Stimulated activated CD4-positive, alpha-beta T cell treated with anti-CD3 and anti-CD28 coated beads, Interleukin-15, amount 100 ng/mL, for 24 hours (primary cell): ENCODE measurements at regions not wholly inside any gene's neighbourhood (a gene's known extent, or its start where the extent isn't known, plus 50 kb on each side); places are given as distances from the start of the nearest gene placed in this dataset.
A peak's percentile ranks its signal among the peaks of the same experiment; 100 is the strongest.

ENCODE experiments used
- DNase-seq: peaks from one replicate; pipeline ENCODE4 v3.0.0-alpha.2; 2020

DNA sequence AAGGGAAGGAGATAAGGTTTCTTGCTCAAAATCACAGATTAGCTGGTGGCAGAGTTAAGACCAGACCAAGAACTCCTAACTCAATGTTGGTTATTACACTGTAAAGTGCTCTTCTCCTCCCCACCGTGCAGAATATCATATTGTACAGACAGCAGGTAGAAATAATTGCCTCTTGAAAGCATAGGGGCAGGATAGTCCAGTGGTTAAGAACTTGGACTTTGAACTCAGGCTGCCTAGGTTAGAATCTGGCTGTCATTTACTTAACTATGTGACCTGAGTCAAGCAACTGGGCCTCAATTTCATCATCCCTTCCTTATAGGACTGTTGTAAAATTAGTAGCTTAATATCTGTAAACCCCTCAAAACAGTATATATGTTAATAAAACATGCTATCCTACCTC, 114.9 kb upstream of the HIVEP3 start:
- DNase-seq, result no peak

DNA sequence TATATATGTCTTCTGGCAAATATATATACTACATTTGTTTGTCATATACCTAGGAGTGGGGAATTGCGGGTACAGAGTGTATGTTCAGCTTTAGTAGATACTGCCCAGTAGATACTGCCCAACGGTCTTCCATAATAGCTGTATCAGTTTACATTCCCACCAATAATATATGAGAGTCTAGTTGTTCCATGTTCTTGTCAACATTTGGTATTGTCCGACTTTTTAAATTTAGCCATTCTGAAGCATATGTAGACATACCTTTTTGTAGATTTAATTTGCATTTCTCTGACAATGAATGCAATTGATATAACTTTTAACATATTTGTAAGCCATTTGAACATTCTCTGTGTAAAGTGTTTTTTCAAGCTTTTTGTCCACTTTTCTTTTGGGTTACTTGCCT, 99.0 kb upstream of the HIVEP3 start:
- DNase-seq, result no peak

GRCh38 chr1:42017259-42017658, 98.5 kb upstream of the HIVEP3 start:
- no peak for DNase-seq

GRCh38 chr1:42014823-42015222, 96.1 kb upstream of the HIVEP3 start:
- DNase-seq, result no peak

DNA sequence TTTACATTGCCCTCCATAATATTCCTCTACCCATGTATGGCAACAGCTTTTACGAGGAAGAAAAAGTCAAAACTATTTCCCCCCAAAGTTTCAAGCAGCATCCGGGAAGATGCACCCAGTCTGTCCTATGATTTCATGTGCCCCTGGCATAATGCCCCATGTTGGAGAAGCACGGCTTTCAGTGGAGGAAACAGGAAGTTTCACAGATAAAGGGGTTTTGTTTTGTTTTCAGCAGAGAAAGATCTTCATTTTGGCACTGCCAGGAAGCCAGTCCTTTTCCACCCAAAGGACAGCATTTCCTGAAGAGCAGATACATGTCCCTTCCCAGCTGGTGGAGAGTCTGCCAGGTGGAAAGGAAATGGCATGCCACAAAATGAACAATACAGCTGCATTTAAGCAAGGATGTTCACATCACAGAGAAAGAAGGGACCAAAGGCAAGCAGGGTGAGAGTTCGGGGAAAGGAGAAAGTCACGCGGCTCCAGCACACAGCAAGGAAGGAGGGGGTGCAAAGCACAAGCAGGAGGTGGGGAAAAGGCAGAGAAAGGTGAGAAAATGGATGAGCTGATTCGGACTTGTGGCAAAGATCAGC, 95.3 kb upstream of the HIVEP3 start:
- DNase-seq, result no peak

GRCh38 chr1:42012852-42013251, 94.1 kb upstream of the HIVEP3 start:
- no peak for DNase-seq

DNA sequence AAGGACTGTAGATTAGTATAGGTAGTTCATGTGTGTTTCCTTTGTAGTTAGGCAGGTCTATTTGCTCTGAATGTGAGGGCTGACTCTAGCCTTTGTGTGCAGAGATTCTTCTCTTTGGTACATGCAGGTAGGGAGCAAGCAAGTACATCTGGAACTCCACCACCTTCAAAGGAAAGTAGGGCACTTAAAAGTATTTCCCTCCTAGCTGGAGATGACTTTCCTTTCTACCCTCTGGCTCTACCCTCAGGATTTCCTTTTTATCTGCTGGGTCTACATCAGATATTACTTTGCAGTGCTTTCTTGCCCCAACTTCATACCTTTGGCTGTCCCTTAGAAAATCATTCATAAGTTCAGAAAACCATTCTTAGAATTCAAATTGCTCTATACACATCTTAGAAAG, 91.7 kb upstream of the HIVEP3 start:
- DNase-seq, result no peak

DNA sequence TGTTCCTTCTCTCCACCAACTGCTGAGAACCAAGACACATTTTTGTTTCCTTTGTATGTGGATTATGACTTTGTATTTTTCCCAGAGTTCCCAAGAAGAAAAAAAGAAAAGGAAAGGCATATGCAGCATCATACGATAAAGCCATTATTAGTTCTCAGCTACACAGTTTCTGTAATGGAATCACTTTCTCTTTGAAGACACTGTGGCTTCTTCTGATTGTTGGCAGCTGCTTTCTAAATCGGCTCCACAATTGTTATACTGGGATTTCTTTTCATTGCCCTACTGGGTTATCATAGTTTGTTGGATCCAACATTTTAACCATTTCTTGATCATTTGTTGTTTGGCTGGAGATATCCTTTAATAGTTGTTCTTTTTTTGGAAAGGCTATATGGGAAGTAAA, 89.5 kb upstream of the HIVEP3 start:
- no peak for DNase-seq

- no peak for DNase-seq
Measured at GRCh38 chr1:42006836-42007235, 88.1 kb upstream of the HIVEP3 start.

GRCh38 chr1:42006093-42006492, 87.4 kb upstream of the HIVEP3 start:
- no peak for DNase-seq

DNA sequence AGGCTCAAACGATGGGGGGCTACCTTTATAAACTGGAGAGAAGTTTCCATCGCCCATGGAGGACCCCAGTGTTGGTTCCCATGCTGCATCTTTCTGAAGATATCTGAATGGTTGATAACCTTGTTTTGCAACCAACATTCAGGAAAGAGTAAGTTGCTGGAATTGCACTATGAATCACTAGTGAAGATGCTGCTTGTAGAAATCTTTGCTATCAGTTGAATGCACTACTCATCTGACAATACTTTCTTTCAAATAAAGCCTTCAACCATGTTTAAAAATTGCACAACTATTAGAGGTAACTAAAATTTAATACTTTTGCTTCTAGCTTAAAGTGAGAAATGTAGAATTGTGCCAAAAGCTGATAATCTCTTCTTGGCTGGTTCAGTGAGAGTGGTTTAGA, 86.8 kb upstream of the HIVEP3 start:
- DNase-seq, result no peak

DNA sequence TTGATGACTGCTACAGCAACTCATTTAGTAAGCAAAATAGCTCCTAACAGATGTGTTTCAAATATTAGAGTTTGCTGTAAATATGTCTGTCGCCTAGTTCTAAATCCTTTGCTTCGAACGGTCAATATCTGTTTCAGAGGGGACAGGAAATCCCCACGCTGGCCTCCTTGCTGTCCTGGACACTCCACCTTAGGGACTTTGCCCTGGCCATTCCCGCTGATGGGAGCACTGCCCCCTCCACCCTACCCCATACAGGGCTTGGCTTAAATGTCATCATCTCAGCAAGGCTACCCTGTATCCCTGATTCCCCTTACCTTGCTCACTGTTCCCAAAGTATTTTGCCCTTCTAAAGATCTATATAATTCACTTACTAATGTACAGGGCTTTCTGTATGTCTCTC, 86.1 kb upstream of the HIVEP3 start:
- DNase-seq, result no peak

DNA sequence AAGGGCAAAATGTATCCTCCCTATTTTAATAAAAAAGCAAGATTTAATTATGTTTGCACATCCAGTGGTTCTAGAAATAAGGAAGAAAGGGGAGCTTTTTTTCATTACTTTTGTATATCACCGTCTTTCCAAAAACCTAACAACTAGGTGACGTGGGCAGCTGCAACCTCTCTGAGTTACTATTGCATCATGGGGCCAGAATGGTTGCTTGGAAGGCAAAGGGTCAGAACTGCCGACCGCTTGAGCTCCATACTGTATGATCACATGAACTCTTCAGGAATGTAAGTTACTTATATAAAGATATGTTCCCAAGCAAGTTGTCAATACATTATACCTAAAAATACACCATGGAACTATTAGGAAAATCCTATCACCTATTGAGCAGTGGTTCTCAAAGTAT, 85.6 kb upstream of the HIVEP3 start:
- no peak for DNase-seq

GRCh38 chr1:42003433-42003832, 84.7 kb upstream of the HIVEP3 start:
- no peak for DNase-seq

GRCh38 chr1:42002220-42002619, 83.5 kb upstream of the HIVEP3 start:
- no peak for DNase-seq

GRCh38 chr1:42000766-42001165, 82.0 kb upstream of the HIVEP3 start:
- no peak for DNase-seq

GRCh38 chr1:41999884-42000283, 81.2 kb upstream of the HIVEP3 start:
- DNase-seq, result no peak

- DNase-seq, result no peak
Measured at GRCh38 chr1:41998250-41998649, 79.5 kb upstream of the HIVEP3 start.

- DNase-seq, result no peak
Measured at GRCh38 chr1:41997153-41997552, 78.4 kb upstream of the HIVEP3 start.

- no peak for DNase-seq
Measured at GRCh38 chr1:41995441-41996130, 76.9 kb upstream of the HIVEP3 start.

DNA sequence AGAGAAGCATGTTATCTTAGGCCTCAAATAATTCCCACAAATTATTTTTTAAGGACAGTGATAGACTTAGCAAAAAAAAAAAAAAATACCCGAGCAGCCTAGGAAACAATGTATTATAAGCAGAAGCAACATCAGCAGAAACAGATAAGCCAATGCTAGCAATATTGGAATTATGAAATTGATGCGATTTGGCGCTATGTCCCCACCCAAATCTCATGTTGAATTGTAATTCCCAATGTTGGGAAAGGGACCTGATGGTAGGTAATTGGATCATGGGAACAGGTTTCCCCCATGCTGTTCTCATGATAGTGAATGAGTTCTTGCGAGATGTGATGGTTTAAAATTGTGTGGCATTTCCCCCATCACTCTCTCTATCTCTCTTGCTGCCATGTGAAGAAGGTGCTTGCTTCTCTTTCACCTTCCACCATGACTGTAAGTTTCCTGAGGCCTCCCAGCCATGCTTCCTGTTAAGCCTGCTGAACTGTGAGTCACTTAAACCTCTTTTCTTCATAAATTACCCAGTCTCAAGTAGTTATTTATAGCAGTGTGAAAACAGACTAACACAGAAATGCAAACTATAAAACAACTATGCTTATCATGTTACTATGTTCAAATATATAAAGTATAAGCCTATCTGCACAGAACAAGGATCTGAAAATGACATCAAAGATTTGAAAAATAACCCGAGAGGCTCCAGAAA, 75.6 kb upstream of the HIVEP3 start:
- no peak for DNase-seq

DNA sequence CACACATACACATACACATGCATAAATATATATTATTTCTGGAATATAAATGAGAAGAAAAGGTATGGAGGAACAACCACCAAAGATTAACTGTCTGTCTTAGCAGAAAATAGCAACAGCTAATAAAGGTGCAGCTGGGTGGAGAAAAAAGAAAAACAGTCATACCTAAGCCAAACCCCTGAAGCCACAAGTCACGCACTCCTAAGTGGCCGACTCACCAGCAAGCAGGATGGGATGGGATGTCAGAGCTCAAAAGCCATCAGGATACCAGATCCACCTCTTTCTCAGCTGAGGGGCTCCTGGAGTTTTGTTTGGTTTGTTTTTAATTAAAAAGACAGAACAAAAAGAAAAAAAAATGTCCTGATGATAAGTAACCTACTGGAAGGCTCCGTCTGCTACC, 64.7 kb upstream of the HIVEP3 start:
- no peak for DNase-seq

DNA sequence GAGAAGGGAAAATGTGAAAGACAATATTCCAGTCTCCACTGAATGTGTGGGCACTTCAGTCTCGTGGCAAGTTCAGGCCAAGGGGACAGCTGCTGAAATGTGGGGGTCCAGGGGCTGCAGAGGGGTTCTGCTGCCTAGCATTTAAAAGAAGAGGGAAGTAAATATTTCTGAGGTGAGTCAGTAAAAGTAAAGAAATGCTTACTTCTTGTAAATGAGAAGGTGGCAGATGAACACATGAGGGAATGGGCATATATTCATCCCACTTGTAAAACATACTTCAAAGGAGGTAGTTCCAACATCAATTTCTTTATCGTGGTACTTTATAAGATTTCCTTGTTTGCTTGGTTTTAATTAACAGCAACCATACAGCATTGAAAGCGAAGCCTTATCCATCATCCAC, 63.1 kb upstream of the HIVEP3 start:
- DNase-seq, result no peak

- peak; percentile 18 for DNase-seq
Measured at GRCh38 chr1:41980827-41981653, 62.3 kb upstream of the HIVEP3 start.
